GM23338 (cell line): ENCODE measurements at regions not wholly inside any gene's neighbourhood (a gene's known extent, or its start where the extent isn't known, plus 50 kb on each side); places are given as distances from the start of the nearest gene placed in this dataset.

ENCODE experiments used
- ATAC-seq: fragments of 200-7000 bp; cut with Tn5 transposase; 3 replicates; pipeline ENCODE4 v1.9.1; 2020
- DNase-seq: peaks from one replicate; pipeline ENCODE4 v3.0.0-alpha.2; 2015; ENCODE audit warnings: low spot score
- H2AFZ ChIP-seq: fragments of 200-600 bp; sonication (generic); 2 replicates; pipeline ENCODE4 v1.8.0; 2016; ENCODE audit warnings: antibody characterized with exemption, mild to moderate bottlenecking, moderate library complexity
- H3F3A ChIP-seq: fragments of 200-600 bp; sonication (generic); replicated peaks from 2 replicates; pipeline ENCODE4 v1.8.0; 2017; ENCODE audit warnings: antibody characterized with exemption, mixed run types, low read depth
- H3K27ac ChIP-seq: fragments of 200-600 bp; sonication (generic); 2 replicates; pipeline ENCODE4 v1.6.1; 2016; ENCODE audit warnings: low read depth
- H3K27me3 ChIP-seq: fragments of 200-600 bp; sonication (generic); 2 replicates; pipeline ENCODE4 v1.8.0; 2016; ENCODE audit warnings: mild to moderate bottlenecking, mixed run types, moderate library complexity; ENCODE audit not compliant: insufficient read depth
- H3K36me3 ChIP-seq: fragments of 200-600 bp; sonication (generic); 2 replicates; pipeline ENCODE4 v1.8.0; 2016; ENCODE audit warnings: mild to moderate bottlenecking; ENCODE audit not compliant: insufficient read depth
- H3K4me1 ChIP-seq: fragments of 200-600 bp; sonication (generic); 2 replicates; pipeline ENCODE4 v1.8.0; 2016; ENCODE audit warnings: mild to moderate bottlenecking, moderate library complexity; ENCODE audit not compliant: insufficient read depth
- H3K4me2 ChIP-seq: fragments of 200-600 bp; sonication (generic); 2 replicates; pipeline ENCODE4 v1.7.1; 2017; ENCODE audit warnings: mixed run types
- H3K4me3 ChIP-seq: fragments of 200-600 bp; sonication (generic); 2 replicates; pipeline ENCODE4 v1.6.1; 2016; ENCODE audit warnings: mixed run types
- H3K79me2 ChIP-seq: fragments of 200-600 bp; sonication (generic); replicated peaks from 2 replicates; pipeline ENCODE4 v1.8.0; 2017; ENCODE audit warnings: mild to moderate bottlenecking; ENCODE audit not compliant: insufficient read depth
- H3K9me2 ChIP-seq: fragments of 200-600 bp; sonication (generic); 2 replicates; pipeline ENCODE4 v1.8.0; 2017; ENCODE audit not compliant: insufficient read depth
- H4K20me1 ChIP-seq: fragments of 200-600 bp; sonication (generic); replicated peaks from 2 replicates; pipeline ENCODE4 v1.8.0; 2017; ENCODE audit warnings: mild to moderate bottlenecking; ENCODE audit not compliant: insufficient read depth
- H3K27ac Mint-ChIP-seq: 2 replicates; pipeline ENCODE4 v1.8.0; 2020; ENCODE audit warnings: inconsistent platforms, mild to moderate bottlenecking, moderate library complexity, mixed read lengths
- H3K27me3 Mint-ChIP-seq: 3 replicates; pipeline ENCODE4 v1.8.0; 2022; ENCODE audit warnings: low read depth, mild to moderate bottlenecking, moderate library complexity, mixed read lengths, inconsistent platforms; ENCODE audit not compliant: insufficient read depth, poor library complexity
- H3K36me3 Mint-ChIP-seq: 3 replicates; pipeline ENCODE4 v1.8.0; 2021; ENCODE audit warnings: low read depth, mild to moderate bottlenecking, inconsistent platforms, moderate library complexity, mixed read lengths
- H3K4me1 Mint-ChIP-seq: 3 replicates; pipeline ENCODE4 v1.8.0; 2020; ENCODE audit warnings: mild to moderate bottlenecking, inconsistent platforms, mixed read lengths
- H3K4me3 Mint-ChIP-seq: 3 replicates; pipeline ENCODE4 v1.8.0; 2021; ENCODE audit warnings: moderate library complexity, mild to moderate bottlenecking, inconsistent platforms, mixed read lengths
- H3K9me3 Mint-ChIP-seq: 3 replicates; pipeline ENCODE4 v1.8.0; 2020; ENCODE audit warnings: moderate library complexity, mild to moderate bottlenecking, inconsistent platforms, mixed read lengths
- CREB1 ChIP-seq: fragments of 250-450 bp; sonication (Bioruptor Pico); IDR thresholded peaks from 2 replicates; pipeline ENCODE4 v1.5.0; 2020; ENCODE audit warnings: low read depth, mild to moderate bottlenecking, moderate library complexity
- CTCF ChIP-seq, 2 experiments: fragments of 200-600 bp in 1 of 2; sonication (generic) in 1 of 2; conservative IDR thresholded peaks; 2 replicates each; pipeline versions ENCODE4 v1.5.1 to v1.6.1; 2016 to 2017; ENCODE audit warnings: antibody characterized with exemption in 2 of 2, low read depth in 2 of 2, mild to moderate bottlenecking in 2 of 2, moderate library complexity in 1 of 2
- ETS1 ChIP-seq: IDR thresholded peaks from 2 replicates; pipeline ENCODE4 v1.6.1; 2016; ENCODE audit warnings: antibody characterized with exemption
- EZH2 ChIP-seq: fragments of 200-600 bp; sonication (generic); IDR thresholded peaks from one replicate; pipeline ENCODE4 v1.8.0; 2017; ENCODE audit warnings: antibody characterized with exemption, mild to moderate bottlenecking, low read depth; ENCODE audit not compliant: unreplicated experiment
- EZH2phosphoT487 ChIP-seq: fragments of 200-600 bp; sonication (generic); IDR thresholded peaks from one replicate; pipeline ENCODE4 v1.8.1; 2018; ENCODE audit warnings: antibody characterized with exemption; ENCODE audit not compliant: unreplicated experiment
- JUNB ChIP-seq: IDR thresholded peaks from one replicate; pipeline ENCODE4 v1.6.1; 2016; ENCODE audit warnings: antibody characterized with exemption; ENCODE audit not compliant: unreplicated experiment
- NANOG ChIP-seq: IDR thresholded peaks from 2 replicates; pipeline ENCODE4 v1.6.1; 2016; ENCODE audit warnings: antibody characterized with exemption, borderline replicate concordance
- POLR2AphosphoS5 ChIP-seq: IDR thresholded peaks from 2 replicates; pipeline ENCODE4 v1.6.1; 2016; ENCODE audit warnings: antibody characterized with exemption, low read depth
- REST ChIP-seq: IDR thresholded peaks from one replicate; pipeline ENCODE4 v1.6.1; 2018; ENCODE audit warnings: antibody characterized with exemption; ENCODE audit not compliant: unreplicated experiment
- STAT1 ChIP-seq: IDR thresholded peaks from one replicate; pipeline ENCODE4 v1.6.1; 2016; ENCODE audit warnings: antibody characterized with exemption; ENCODE audit not compliant: unreplicated experiment
- ZNF114 ChIP-seq: fragments of 250-450 bp; sonication (Bioruptor Pico); IDR thresholded peaks from 2 replicates; pipeline ENCODE4 v1.5.0; 2020; ENCODE audit warnings: mild to moderate bottlenecking, moderate library complexity
- ZNF331 ChIP-seq: fragments of 250-450 bp; sonication (Bioruptor Pico); IDR thresholded peaks from 2 replicates; pipeline ENCODE4 v1.5.0; 2020; ENCODE audit warnings: low read depth, mild to moderate bottlenecking, moderate library complexity
- ZNF462 ChIP-seq: fragments of 250-450 bp; sonication (Bioruptor Pico); IDR thresholded peaks from 2 replicates; pipeline ENCODE4 v1.5.0; 2020; ENCODE audit warnings: mild to moderate bottlenecking, moderate library complexity

- Mint-ChIP-seq H3K4me1 (no peaks in the 10 kb centered on the region), H3K4me3 (no peak overlapping the region), H3K27ac (no peak overlapping the region), H3K27me3 (no peaks in the 10 kb centered on the region), H3K36me3 (no peaks in the 10 kb centered on the region), H3K9me3 (peaks cover 2% of the 10 kb centered on the region; the same call in 1 of the 3 replicates)
- Histone ChIP-seq H3K27me3 (no peaks in the 10 kb centered on the region), H3K27ac (no peak overlapping the region), H2AFZ (no peak overlapping the region), H3K36me3 (no peaks in the 10 kb centered on the region), H3K4me3 (no peak overlapping the region), H3K4me2 (no peak overlapping the region), H4K20me1 (no peaks in the 10 kb centered on the region), H3K4me1 (no peaks in the 10 kb centered on the region), H3K79me2 (no peaks in the 10 kb centered on the region), H3F3A (no peaks in the 10 kb centered on the region), H3K9me2 (no peaks in the 10 kb centered on the region; the same call in 1 of the 2 replicates)
- DNase-seq = no peak
- TF ChIP-seq CTCF (conservative IDR thresholded peaks at IDR 0.05; ENCODE audit: low read depth in 2 of 2) (no peak), STAT1 (no peak), POLR2AphosphoS5 (no peak), REST (no peak), ZNF114 (CRISPR knock-in tag) (no peak), ETS1 (no peak), EZH2 (no peak), ZNF331 (CRISPR knock-in tag) (no peak), EZH2phosphoT487 (no peak), CREB1 (no peak), JUNB (no peak), ZNF462 (no peak), NANOG (no peak)
- no peak for ATAC-seq
These were observed 369.6 kb upstream of the DYNLRB2 start for GRCh38 chr16:80171199-80171598.
